PC-9 (cell line): ENCODE measurements at regions not wholly inside any gene's neighbourhood (a gene's known extent, or its start where the extent isn't known, plus 50 kb on each side); places are given as distances from the start of the nearest gene placed in this dataset.

ENCODE experiments used
- BruUV-seq: library from RNA; stranded (reverse); fragments of 400-500 nt; replicated peaks from 2 replicates; lab custom pipeline; 2021; lab: Mats Ljungman, UMichigan
- CTCF ChIA-PET: fragments of 300-600 bp; sonication (Branson Sonifier 250); formaldehyde crosslinking; loops from one replicate; lab custom pipeline; 2022; ENCODE audit warnings: antibody characterized with exemption; lab: Charles Lee
- POLR2A ChIA-PET: fragments of 300-600 bp; sonication (Branson Sonifier 250); formaldehyde crosslinking; loops from one replicate; lab custom pipeline; 2022; ENCODE audit warnings: antibody characterized with exemption; ENCODE audit not compliant: unreplicated experiment; lab: Charles Lee
- DNase-seq, 2 experiments: peaks; one replicate each; pipeline versions ENCODE4 v3.0.0 to v3.0.0-alpha.2; 2015 to 2022; ENCODE audit warnings: mixed read lengths in 1 of 2
- H2AFZ ChIP-seq: fragments of 200-600 bp; sonication (generic); 2 replicates; pipeline ENCODE4 v1.8.1; 2017; ENCODE audit warnings: antibody characterized with exemption
- H3F3A ChIP-seq: fragments of 200-600 bp; sonication (generic); 2 replicates; pipeline ENCODE4 v1.8.1; 2017; ENCODE audit warnings: antibody characterized with exemption, mild to moderate bottlenecking, low read depth; ENCODE audit not compliant: insufficient read depth
- H3K27ac ChIP-seq: fragments of 200-600 bp; sonication (generic); 2 replicates; pipeline ENCODE4 v1.6.1; 2016; ENCODE audit warnings: mixed run types
- H3K27me3 ChIP-seq: fragments of 200-600 bp; sonication (generic); 2 replicates; pipeline ENCODE4 v1.6.1; 2016; ENCODE audit warnings: low read depth, mixed run types; ENCODE audit not compliant: insufficient read depth
- H3K36me3 ChIP-seq: fragments of 200-600 bp; sonication (generic); 2 replicates; pipeline ENCODE4 v1.6.1; 2016; ENCODE audit warnings: low read depth, mixed run types
- H3K4me1 ChIP-seq: fragments of 200-600 bp; sonication (generic); replicated peaks from 2 replicates; pipeline ENCODE4 v1.6.1; 2016; ENCODE audit warnings: mixed run types; ENCODE audit not compliant: insufficient read depth
- H3K4me2 ChIP-seq: fragments of 200-600 bp; sonication (generic); 2 replicates; pipeline ENCODE4 v1.6.1; 2017; ENCODE audit warnings: mixed run types
- H3K4me3 ChIP-seq: fragments of 200-600 bp; sonication (generic); 2 replicates; pipeline ENCODE4 v1.6.1; 2016; ENCODE audit warnings: mixed run types
- H3K79me2 ChIP-seq: fragments of 200-600 bp; sonication (generic); 2 replicates; pipeline ENCODE4 v1.6.1; 2017; ENCODE audit warnings: low read depth, mixed run types
- H3K9me2 ChIP-seq: fragments of 200-600 bp; sonication (generic); 2 replicates; pipeline ENCODE4 v1.8.1; 2017; ENCODE audit warnings: mild to moderate bottlenecking; ENCODE audit not compliant: insufficient read depth
- H3K9me3 ChIP-seq: fragments of 200-600 bp; sonication (generic); 2 replicates; pipeline ENCODE4 v1.8.1; 2016; ENCODE audit warnings: low read depth; ENCODE audit not compliant: insufficient read depth
- H4K20me1 ChIP-seq: fragments of 200-600 bp; sonication (generic); 2 replicates; pipeline ENCODE4 v1.8.1; 2017; ENCODE audit not compliant: insufficient read depth
- EZH2 ChIP-seq: fragments of 200-600 bp; sonication (generic); IDR thresholded peaks from 2 replicates; pipeline ENCODE4 v1.8.0; 2017; ENCODE audit warnings: antibody characterized with exemption, low read depth
- intact Hi-C: fragments of 100-400 bp; cut with micrococcal nuclease; formaldehyde crosslinking; loops from one replicate; pipeline ENCODE4 v1.10.0; 2022; ENCODE audit not compliant: unreplicated experiment
- TF ChIP-seq, protein P1 (sequence below): fragments of 200-600 bp; sonication (generic); conservative IDR thresholded peaks from 2 replicates; pipeline ENCODE4 v1.6.1; 2017; ENCODE audit warnings: mixed run types, antibody characterized with exemption, mild to moderate bottlenecking, moderate library complexity

DNA sequence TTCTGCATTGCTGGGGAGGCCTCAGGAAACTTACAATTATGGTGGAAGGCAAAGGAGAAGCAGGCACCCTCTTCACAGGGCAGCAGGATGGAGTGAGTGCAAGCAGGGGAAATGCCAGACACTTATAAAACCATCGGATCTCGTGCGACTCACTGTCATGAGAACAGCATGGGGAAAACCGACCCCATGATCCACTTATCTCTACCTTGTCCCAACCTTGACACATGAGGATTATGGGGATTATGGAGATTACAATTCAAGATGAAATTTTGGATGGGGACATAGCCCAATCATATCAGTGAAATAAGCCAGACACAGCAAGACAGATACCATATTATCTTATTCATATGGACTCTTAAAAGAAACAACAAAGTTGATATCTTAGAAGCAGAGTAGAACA is 134.9 kb downstream of the C4orf33 start:
- DNase-seq: no peak
- Histone ChIP-seq H2AFZ (no peak overlapping the region), H3K9me2 (no peaks in the 10 kb centered on the region), H3K9me3 (no peaks in the 10 kb centered on the region), H3F3A (no peaks in the 10 kb centered on the region), H4K20me1 (no peaks in the 10 kb centered on the region), H3K79me2 (no peaks in the 10 kb centered on the region), H3K36me3 (no peaks in the 10 kb centered on the region), H3K4me2 (no peak overlapping the region), H3K4me1 (no peaks in the 10 kb centered on the region), H3K27ac (no peak overlapping the region), H3K4me3 (no peak overlapping the region), H3K27me3 (no peaks in the 10 kb centered on the region)
- no TSS peak for BruUV-seq
- ChIA-PET POLR2A (no interaction called here), CTCF (no interaction called here)
- intact Hi-C loops: no loop called here
- TF ChIP-seq, protein P1, sequence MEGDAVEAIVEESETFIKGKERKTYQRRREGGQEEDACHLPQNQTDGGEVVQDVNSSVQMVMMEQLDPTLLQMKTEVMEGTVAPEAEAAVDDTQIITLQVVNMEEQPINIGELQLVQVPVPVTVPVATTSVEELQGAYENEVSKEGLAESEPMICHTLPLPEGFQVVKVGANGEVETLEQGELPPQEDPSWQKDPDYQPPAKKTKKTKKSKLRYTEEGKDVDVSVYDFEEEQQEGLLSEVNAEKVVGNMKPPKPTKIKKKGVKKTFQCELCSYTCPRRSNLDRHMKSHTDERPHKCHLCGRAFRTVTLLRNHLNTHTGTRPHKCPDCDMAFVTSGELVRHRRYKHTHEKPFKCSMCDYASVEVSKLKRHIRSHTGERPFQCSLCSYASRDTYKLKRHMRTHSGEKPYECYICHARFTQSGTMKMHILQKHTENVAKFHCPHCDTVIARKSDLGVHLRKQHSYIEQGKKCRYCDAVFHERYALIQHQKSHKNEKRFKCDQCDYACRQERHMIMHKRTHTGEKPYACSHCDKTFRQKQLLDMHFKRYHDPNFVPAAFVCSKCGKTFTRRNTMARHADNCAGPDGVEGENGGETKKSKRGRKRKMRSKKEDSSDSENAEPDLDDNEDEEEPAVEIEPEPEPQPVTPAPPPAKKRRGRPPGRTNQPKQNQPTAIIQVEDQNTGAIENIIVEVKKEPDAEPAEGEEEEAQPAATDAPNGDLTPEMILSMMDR: no peak
- no peak for TF ChIP-seq EZH2

DNA sequence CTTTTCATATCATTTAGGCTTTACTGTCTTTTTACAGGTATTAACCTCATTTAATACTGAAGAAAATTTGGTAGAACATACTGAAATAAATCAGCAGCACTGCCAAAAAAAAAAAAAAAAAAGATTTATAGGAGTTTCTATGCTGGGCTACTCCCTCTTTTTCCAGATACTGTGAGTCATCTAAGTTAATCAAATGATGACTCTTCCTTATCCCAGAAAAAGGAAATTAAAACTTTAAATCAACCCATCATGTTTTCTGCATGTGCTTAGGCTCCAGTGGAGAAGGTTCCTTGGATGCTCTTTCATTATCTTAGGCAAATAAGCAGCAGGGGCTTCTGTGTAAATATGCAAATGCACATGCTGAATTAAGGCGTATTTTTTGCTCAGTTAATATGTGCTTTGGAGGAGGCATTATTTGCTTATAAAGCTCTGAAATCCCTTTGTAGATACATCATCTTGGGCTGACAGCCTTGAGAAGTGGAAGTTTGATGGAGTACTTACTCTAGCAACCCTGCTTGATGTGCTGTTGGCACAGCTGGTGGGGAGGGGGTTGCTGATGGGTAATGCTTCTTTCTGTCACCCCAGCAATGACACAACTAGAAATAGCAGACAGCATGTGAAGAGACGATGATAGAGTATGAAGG is 136.1 kb downstream of the C4orf33 start:
- no TSS peak for BruUV-seq
- H3K9me3 ChIP-seq: no peaks in the 10 kb centered on the region
- CTCF ChIA-PET: no interaction called here

DNA sequence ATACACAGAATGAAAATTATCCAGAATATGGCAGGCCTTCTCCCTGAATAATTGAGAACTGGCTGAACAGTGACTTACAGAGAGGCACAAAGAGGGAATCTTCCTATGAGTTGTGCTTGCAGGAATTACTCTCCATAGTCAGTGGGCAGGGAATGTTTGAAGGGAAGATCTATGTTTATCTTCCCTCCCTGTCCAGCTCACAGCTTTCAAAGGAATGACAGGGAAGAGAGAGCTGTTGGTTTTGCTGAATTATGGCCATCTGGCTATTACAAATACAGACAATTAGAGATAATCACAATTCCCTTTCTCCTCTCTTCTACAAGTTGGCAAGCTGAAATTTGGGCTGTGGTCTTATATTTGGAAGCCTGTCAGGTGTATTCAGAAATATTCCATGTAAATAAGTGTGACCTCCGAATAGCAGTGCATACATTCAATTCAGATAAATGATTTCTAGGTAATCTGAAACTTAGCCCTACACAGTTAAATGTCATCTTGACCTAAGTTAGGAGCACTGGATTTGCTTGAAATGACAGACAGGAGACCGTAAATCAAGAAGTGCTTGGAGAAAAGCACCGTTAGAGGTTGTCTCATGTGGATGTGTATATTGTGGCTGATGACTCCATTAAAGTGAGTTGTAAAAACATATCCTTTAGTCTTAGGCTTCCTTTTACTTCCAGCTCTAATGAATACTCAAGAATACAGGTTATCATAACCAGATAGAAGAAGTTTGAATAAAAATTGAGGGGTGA is 136.8 kb downstream of the C4orf33 start:
- POLR2A ChIA-PET: no interaction called here
- Histone ChIP-seq H3K36me3 (no peaks in the 10 kb centered on the region), H3K4me3 (no peak overlapping the region), H3K27me3 (no peaks in the 10 kb centered on the region), H3K4me1 (no peaks in the 10 kb centered on the region), H3K79me2 (no peaks in the 10 kb centered on the region), H4K20me1 (no peaks in the 10 kb centered on the region), H3K9me3 (no peaks in the 10 kb centered on the region), H3K4me2 (no peak overlapping the region), H3F3A (no peaks in the 10 kb centered on the region), H2AFZ (no peak overlapping the region), H3K27ac (no peak overlapping the region), H3K9me2 (no peaks in the 10 kb centered on the region)
- BruUV-seq: no TSS peak
- DNase-seq: no peak
- intact Hi-C loops: no loop called here
- no peak for TF ChIP-seq EZH2
- TF ChIP-seq, protein P1: no peak
- CTCF ChIA-PET: no interaction called here

More for the DNA sequence above, 136.1 kb downstream of the C4orf33 start:
- Histone ChIP-seq H3K27me3 (no peaks in the 10 kb centered on the region), H3K27ac (no peak overlapping the region), H3K4me2 (no peak overlapping the region), H3K36me3 (no peaks in the 10 kb centered on the region), H3K9me2 (no peaks in the 10 kb centered on the region), H3K79me2 (no peaks in the 10 kb centered on the region), H3K4me3 (no peak overlapping the region), H3F3A (no peaks in the 10 kb centered on the region), H2AFZ (no peak overlapping the region), H3K4me1 (no peaks in the 10 kb centered on the region), H4K20me1 (no peaks in the 10 kb centered on the region)
- POLR2A ChIA-PET: no interaction called here
- intact Hi-C loops: no loop called here
- no peak for DNase-seq
- TF ChIP-seq EZH2: no peak
- TF ChIP-seq, protein P1: no peak
